Endothelial cell (in vitro differentiated cells): ENCODE measurements at regions not wholly inside any gene's neighbourhood (a gene's known extent, or its start where the extent isn't known, plus 50 kb on each side); places are given as distances from the start of the nearest gene placed in this dataset.

ENCODE experiments used
- DNase-seq: peaks from one replicate; pipeline ENCODE4 v3.0.0; 2021; ENCODE audit warnings: low spot score
- H3K27ac Mint-ChIP-seq: one replicate; pipeline ENCODE4 v1.8.0; 2021; ENCODE audit warnings: mixed read lengths, inconsistent platforms; ENCODE audit not compliant: unreplicated experiment
- H3K27me3 Mint-ChIP-seq: one replicate; pipeline ENCODE4 v1.8.0; 2021; ENCODE audit warnings: mild to moderate bottlenecking, moderate library complexity, mixed read lengths, inconsistent platforms; ENCODE audit not compliant: unreplicated experiment
- H3K36me3 Mint-ChIP-seq: one replicate; pipeline ENCODE4 v1.8.0; 2021; ENCODE audit warnings: mild to moderate bottlenecking, low read depth, mixed read lengths, inconsistent platforms; ENCODE audit not compliant: unreplicated experiment
- H3K4me1 Mint-ChIP-seq: one replicate; pipeline ENCODE4 v1.8.0; 2021; ENCODE audit warnings: mild to moderate bottlenecking, mixed read lengths, inconsistent platforms; ENCODE audit not compliant: unreplicated experiment
- H3K4me3 Mint-ChIP-seq: one replicate; pipeline ENCODE4 v1.8.0; 2021; ENCODE audit warnings: mild to moderate bottlenecking, mixed read lengths, inconsistent platforms; ENCODE audit not compliant: unreplicated experiment
- H3K9me3 Mint-ChIP-seq: one replicate; pipeline ENCODE4 v1.8.0; 2021; ENCODE audit warnings: mixed read lengths, inconsistent platforms; ENCODE audit not compliant: unreplicated experiment
- TF ChIP-seq, protein P1 (sequence below): fragments of 200-600 bp; sonication (generic); IDR thresholded peaks from one replicate; pipeline ENCODE4 v1.5.0; 2021; ENCODE audit warnings: antibody characterized with exemption; ENCODE audit not compliant: unreplicated experiment

DNA sequence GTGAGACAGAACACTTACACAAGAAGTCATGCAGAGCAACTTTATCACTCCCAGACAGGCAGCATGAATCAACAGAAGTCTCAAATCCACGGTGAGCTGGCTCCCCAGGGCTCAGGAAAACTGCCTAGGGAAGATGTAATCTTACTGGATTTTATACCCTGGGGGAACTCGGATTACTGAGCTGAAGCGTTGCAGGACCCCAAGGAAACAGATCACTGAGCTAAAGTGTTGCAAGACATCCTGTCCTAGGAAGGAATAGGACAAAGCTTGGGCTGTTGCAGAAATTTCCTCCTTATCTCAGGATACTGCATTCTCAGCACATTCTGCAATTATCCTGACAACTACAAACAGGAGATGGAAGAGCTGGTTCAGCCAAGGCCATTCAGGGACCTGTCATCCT is 224.8 kb downstream of the TFAP2A start:
- Mint-ChIP-seq H3K27ac (no peak overlapping the region), H3K9me3 (no peaks in the 10 kb centered on the region), H3K36me3 (peaks cover 4% of the 10 kb centered on the region), H3K27me3 (peaks cover 4% of the 10 kb centered on the region), H3K4me3 (no peak overlapping the region), H3K4me1 (peaks cover 4% of the 10 kb centered on the region)
- TF ChIP-seq, protein P1, sequence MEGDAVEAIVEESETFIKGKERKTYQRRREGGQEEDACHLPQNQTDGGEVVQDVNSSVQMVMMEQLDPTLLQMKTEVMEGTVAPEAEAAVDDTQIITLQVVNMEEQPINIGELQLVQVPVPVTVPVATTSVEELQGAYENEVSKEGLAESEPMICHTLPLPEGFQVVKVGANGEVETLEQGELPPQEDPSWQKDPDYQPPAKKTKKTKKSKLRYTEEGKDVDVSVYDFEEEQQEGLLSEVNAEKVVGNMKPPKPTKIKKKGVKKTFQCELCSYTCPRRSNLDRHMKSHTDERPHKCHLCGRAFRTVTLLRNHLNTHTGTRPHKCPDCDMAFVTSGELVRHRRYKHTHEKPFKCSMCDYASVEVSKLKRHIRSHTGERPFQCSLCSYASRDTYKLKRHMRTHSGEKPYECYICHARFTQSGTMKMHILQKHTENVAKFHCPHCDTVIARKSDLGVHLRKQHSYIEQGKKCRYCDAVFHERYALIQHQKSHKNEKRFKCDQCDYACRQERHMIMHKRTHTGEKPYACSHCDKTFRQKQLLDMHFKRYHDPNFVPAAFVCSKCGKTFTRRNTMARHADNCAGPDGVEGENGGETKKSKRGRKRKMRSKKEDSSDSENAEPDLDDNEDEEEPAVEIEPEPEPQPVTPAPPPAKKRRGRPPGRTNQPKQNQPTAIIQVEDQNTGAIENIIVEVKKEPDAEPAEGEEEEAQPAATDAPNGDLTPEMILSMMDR, result no peak
- DNase-seq, result no peak

- DNase-seq, result no peak
- H3K4me3 Mint-ChIP-seq, result no peak overlapping the region
- H3K27me3 Mint-ChIP-seq, result peaks cover 4% of the 10 kb centered on the region
- no peaks in the 10 kb centered on the region for H3K9me3 Mint-ChIP-seq
- TF ChIP-seq, protein P1, result no peak
- no peaks in the 10 kb centered on the region for H3K4me1 Mint-ChIP-seq
- H3K27ac Mint-ChIP-seq, result no peak overlapping the region
- peaks cover 4% of the 10 kb centered on the region for H3K36me3 Mint-ChIP-seq
Observed at GRCh38 chr6:10184371-10185227, 230.3 kb downstream of the TFAP2A start.

GRCh38 chr6:10180138-10181074 is 234.5 kb downstream of the TFAP2A start:
- Mint-ChIP-seq H3K27ac (no peak overlapping the region), H3K4me3 (no peak overlapping the region), H3K4me1 (no peaks in the 10 kb centered on the region), H3K36me3 (no peaks in the 10 kb centered on the region), H3K27me3 (peaks cover 1% of the 10 kb centered on the region), H3K9me3 (no peaks in the 10 kb centered on the region)
- TF ChIP-seq, protein P1, result no peak
- no peak for DNase-seq

GRCh38 chr6:10177704-10178103 is 237.2 kb downstream of the TFAP2A start:
- Mint-ChIP-seq H3K27me3 (peaks cover 1% of the 10 kb centered on the region), H3K9me3 (no peaks in the 10 kb centered on the region), H3K27ac (no peak overlapping the region), H3K36me3 (no peaks in the 10 kb centered on the region), H3K4me1 (no peaks in the 10 kb centered on the region), H3K4me3 (no peak overlapping the region)
- DNase-seq, result no peak
- TF ChIP-seq, protein P1, result no peak

GRCh38 chr6:10175362-10175761 is 239.5 kb downstream of the TFAP2A start:
- Mint-ChIP-seq H3K4me3 (no peak overlapping the region), H3K27me3 (peaks cover 1% of the 10 kb centered on the region), H3K9me3 (no peaks in the 10 kb centered on the region), H3K27ac (no peak overlapping the region), H3K4me1 (no peaks in the 10 kb centered on the region), H3K36me3 (peaks cover 4% of the 10 kb centered on the region)
- TF ChIP-seq, protein P1, result no peak
- DNase-seq, result no peak
